Brain microvascular endothelial cell (primary cell): ENCODE measurements at regions not wholly inside any gene's neighbourhood (a gene's known extent, or its start where the extent isn't known, plus 50 kb on each side); places are given as distances from the start of the nearest gene placed in this dataset.

ENCODE experiments used
- DNase-seq: peaks from one replicate; pipeline ENCODE4 v3.0.0-alpha.2; 2020
- H3K27ac ChIP-seq: fragments of 250-450 bp; sonication (Bioruptor Pico); 2 replicates; pipeline ENCODE4 v1.5.1; 2020; ENCODE audit warnings: mild to moderate bottlenecking, moderate library complexity
- H3K27me3 ChIP-seq: fragments of 250-450 bp; sonication (Bioruptor Pico); replicated peaks from 2 replicates; pipeline ENCODE4 v1.5.1; 2020; ENCODE audit warnings: mild to moderate bottlenecking
- H3K36me3 ChIP-seq: fragments of 250-450 bp; sonication (Bioruptor Pico); replicated peaks from 2 replicates; pipeline ENCODE4 v1.5.1; 2020; ENCODE audit warnings: mild to moderate bottlenecking
- H3K4me3 ChIP-seq: 2 replicates; pipeline ENCODE4 v1.5.1; 2011; ENCODE audit warnings: low read depth, mild to moderate bottlenecking, control low read depth, low read length, moderate library complexity
- CTCF ChIP-seq: IDR thresholded peaks from 2 replicates; pipeline ENCODE4 v1.5.1; 2011; ENCODE audit warnings: low read depth, mild to moderate bottlenecking, moderate library complexity, low read length, control low read depth, inconsistent platforms; ENCODE audit errors: missing control alignments
- in situ Hi-C: cut with HindIII; loops from 2 replicates; pipeline ENCODE4 v1.10.0; 2017; ENCODE audit warnings: low sequenced_read_pairs, low pct_ligation_motif_present

GRCh38 chr7:81120111-81120510 lies 201.3 kb upstream of the SEMA3C start:
- in situ Hi-C loops, result no loop called here
- no peak for TF ChIP-seq CTCF
- Histone ChIP-seq H3K27ac (no peak overlapping the region), H3K4me3 (no peak overlapping the region), H3K36me3 (no peaks in the 10 kb centered on the region), H3K27me3 (no peaks in the 10 kb centered on the region)
- no peak for DNase-seq

GRCh38 chr7:81114633-81115032 lies 195.8 kb upstream of the SEMA3C start:
- no peak for TF ChIP-seq CTCF
- no peak overlapping the region for H3K4me3 ChIP-seq
- no peak overlapping the region for H3K27ac ChIP-seq
- no peak for DNase-seq
- H3K36me3 ChIP-seq, result no peaks in the 10 kb centered on the region
- in situ Hi-C loops, result no loop called here
- H3K27me3 ChIP-seq, result no peaks in the 10 kb centered on the region

GRCh38 chr7:81112731-81113130 lies 193.9 kb upstream of the SEMA3C start:
- TF ChIP-seq CTCF, result no peak
- in situ Hi-C loops, result no loop called here
- Histone ChIP-seq H3K4me3 (no peak overlapping the region), H3K36me3 (no peaks in the 10 kb centered on the region), H3K27me3 (no peaks in the 10 kb centered on the region), H3K27ac (no peak overlapping the region)
- no peak for DNase-seq

GRCh38 chr7:81111781-81112540 lies 193.1 kb upstream of the SEMA3C start:
- H3K4me3 ChIP-seq, result no peak overlapping the region
- no peak for TF ChIP-seq CTCF
- H3K27me3 ChIP-seq, result no peaks in the 10 kb centered on the region
- DNase-seq, result peak; percentile 19
- H3K36me3 ChIP-seq, result no peaks in the 10 kb centered on the region
- H3K27ac ChIP-seq, result peak overlapping the region; percentile 16
- in situ Hi-C loops, result no loop called here

GRCh38 chr7:81111358-81111757 lies 192.5 kb upstream of the SEMA3C start:
- Histone ChIP-seq H3K27me3 (no peaks in the 10 kb centered on the region), H3K27ac (peak overlapping the region; percentile 16), H3K4me3 (no peak overlapping the region), H3K36me3 (no peaks in the 10 kb centered on the region)
- no peak for TF ChIP-seq CTCF
- DNase-seq, result peak; percentile 96
- in situ Hi-C loops, result no loop called here

GRCh38 chr7:81110673-81111072 lies 191.8 kb upstream of the SEMA3C start:
- Histone ChIP-seq H3K27me3 (no peaks in the 10 kb centered on the region), H3K36me3 (no peaks in the 10 kb centered on the region), H3K4me3 (no peak overlapping the region), H3K27ac (no peak overlapping the region)
- TF ChIP-seq CTCF, result no peak
- no peak for DNase-seq
- in situ Hi-C loops, result no loop called here
